Stimulated activated CD4-positive, alpha-beta T cell treated with anti-CD3 and anti-CD28 coated beads, Interleukin-12 subunit alpha, Interleukin-12 subunit beta, amount 100 ng/mL, for 48 hours (primary cell): ENCODE measurements at regions not wholly inside any gene's neighbourhood (a gene's known extent, or its start where the extent isn't known, plus 50 kb on each side); places are given as distances from the start of the nearest gene placed in this dataset.

ENCODE experiments used
- DNase-seq, 3 donors: peaks; one replicate each; pipeline ENCODE4 v3.0.0-alpha.2; 2020; ENCODE audit warnings: low read depth in 2 of 3, low spot score in 1 of 3

DNA sequence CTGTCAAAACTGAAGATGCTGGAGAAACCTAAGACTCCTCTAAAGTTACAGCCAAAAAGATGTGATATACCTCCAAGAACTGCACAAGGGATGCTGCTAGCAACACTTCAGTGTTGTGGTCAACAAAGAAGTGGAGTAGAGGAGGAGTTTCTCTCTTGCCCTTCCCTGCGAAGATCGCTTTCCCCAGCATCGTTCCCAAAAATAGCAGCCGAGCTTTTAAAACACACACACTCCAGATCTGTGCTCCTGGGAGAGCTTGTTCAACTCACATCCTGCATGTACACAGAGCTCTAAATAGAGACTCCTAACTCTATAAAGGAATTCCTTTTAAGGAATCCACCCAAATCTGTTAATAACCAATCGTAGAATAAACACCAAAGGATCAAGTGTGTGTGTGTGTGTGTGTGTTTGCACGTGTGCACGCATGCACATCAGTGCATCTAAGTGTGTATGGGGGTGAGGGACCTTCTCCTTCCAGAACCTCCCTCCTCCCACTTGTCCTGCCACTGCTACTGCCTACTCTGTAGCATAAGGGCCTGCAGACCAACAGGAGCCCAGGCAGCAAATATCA, 58.5 kb downstream of the PSMG1 start:
- DNase-seq: no peak

DNA sequence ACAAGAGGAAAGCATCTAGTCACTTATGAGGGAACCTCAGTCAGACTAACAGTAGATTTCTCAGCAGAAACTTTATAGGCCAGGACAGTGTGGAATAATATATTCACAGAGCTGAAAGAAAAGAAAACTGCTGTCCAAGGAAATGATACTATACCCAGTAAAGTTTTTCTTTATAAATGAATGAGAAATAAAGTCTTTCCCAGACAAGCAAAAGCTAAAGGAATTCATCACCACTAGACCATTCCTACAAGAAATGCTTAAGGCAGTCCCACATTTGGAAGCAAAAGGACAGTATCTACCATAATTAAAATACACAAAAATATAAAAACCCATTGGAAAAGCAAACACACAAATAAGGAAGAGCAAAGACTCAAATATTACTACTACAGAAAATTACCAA, 59.9 kb downstream of the PSMG1 start:
- DNase-seq: no peak

- DNase-seq: no peak
Measured at GRCh38 chr21:39121600-39122355, 61.5 kb downstream of the PSMG1 start.

DNA sequence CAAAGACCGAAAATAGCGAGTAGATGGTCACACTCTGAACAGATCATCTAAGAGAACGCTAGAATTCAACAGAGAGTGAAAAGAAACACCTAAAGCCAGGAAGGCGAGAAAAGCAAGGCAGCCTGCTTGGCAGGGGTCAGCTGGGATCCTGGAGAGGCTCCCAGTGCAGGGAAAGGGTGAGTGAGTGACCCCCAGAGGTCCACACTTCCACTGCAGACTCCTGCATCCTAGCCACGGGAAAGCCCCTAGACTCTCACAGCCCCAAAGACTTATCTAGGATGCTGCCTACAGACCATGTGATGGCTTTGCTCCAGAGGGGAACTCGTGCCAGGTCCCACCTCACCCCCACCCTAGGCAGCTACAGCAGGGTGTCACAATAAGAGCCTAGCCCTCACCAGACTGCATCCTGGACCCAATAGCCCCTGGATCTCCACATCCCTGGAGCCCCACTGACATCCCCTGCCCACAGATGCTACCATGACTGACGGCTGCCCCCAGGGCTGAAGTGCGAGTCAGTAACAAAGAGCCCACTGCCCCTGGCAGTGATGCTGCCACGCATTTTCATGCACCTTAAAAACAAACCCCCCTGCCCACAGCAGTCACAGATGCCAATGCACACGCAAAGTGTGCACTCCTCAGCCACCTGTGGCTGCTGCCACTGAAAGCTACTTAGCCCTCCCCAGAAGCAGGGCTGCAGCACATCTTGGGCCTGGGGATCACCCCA, 62.2 kb downstream of the PSMG1 start:
- DNase-seq: no peak

DNA sequence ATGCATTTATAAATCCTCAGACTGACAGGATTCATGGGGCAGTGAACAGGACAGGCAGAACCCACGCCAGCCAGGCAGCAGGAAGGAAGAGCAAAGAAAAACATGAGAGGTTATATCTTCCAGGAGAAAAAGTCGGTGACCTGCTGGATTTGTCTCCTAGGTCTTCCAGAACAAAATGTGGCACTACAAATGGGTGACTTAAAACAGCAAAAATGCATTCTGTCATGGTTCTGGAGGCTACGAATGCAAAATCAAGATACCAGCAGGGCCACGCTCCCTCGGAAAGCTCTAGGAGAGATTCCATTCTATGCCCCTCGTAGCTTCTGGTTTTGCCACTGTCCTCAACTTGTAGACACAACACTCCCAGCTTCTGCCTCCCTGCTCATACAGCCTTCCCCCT, 63.4 kb downstream of the PSMG1 start:
- DNase-seq: no peak

GRCh38 chr21:39118604-39119215, 64.5 kb downstream of the PSMG1 start:
- no peak for DNase-seq

- no peak for DNase-seq
Measured at GRCh38 chr21:39118061-39118460, 65.2 kb downstream of the PSMG1 start.

GRCh38 chr21:39117440-39117970, 65.7 kb downstream of the PSMG1 start:
- DNase-seq: no peak

GRCh38 chr21:39116761-39117439, 66.4 kb downstream of the PSMG1 start:
- no peak for DNase-seq

DNA sequence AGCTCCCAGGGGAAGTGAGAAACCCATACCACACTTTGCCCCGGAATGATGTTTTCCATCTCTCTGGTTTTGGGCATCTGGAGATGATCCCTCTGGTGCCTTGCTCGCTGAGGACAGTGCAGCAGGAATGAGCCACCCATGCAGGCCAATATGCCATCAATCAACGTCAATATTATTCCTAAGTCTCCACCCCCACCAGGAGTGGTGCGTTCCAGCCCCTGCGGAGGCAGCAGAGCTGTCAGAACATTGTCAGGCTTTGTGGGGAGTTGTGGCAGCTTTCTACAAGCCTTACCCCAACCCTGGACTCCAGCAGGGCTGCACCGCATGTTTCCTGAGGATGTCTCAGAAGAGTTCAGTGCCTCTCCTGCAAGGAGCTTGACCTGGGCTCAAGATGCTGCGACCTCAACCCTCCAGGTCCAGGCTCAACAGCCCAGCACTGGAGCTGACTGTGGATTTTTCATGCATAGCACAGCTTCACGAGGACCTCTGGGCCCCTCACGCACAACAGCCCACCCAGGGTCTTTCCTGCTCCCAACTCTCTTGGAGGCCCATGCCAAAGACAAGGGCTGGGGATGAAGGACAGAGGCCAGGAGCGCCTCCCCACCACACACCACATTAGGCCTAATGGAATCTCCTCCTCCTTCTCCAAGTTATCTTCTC, 67.5 kb downstream of the PSMG1 start:
- no peak for DNase-seq

GRCh38 chr21:39114871-39115575, 68.2 kb downstream of the PSMG1 start:
- no peak for DNase-seq

DNA sequence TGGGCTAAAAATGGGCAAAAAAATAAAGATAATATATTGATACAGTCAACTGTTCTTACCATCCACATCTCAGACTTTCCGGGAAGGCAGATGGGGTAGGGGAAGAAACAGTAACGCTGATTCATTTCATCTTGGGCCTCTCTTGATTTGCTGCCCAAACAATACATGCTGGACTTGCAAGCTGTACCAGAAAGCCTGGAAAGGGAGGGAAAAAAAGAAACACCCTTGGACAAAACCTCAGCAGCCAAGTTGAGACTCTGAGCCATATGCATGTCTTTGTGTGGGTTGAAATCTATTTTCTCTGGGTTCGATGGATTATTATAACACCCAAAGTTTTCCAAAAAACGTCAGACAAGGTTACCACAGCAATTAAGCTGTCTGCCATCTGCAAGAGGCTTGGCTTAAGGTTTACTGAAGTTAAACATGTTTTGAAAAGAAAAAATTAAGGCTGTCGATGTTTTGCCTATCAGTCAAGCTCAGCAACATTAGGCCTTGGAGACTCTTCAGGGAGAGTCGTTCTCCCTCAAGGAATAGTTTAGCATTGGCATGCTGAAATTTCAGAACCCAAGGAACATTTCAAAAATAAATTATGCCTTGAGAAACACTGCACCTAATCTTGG, 71.2 kb downstream of the PSMG1 start:
- no peak for DNase-seq

- DNase-seq: no peak
Measured at GRCh38 chr21:39110431-39110830, 72.8 kb downstream of the PSMG1 start.

DNA sequence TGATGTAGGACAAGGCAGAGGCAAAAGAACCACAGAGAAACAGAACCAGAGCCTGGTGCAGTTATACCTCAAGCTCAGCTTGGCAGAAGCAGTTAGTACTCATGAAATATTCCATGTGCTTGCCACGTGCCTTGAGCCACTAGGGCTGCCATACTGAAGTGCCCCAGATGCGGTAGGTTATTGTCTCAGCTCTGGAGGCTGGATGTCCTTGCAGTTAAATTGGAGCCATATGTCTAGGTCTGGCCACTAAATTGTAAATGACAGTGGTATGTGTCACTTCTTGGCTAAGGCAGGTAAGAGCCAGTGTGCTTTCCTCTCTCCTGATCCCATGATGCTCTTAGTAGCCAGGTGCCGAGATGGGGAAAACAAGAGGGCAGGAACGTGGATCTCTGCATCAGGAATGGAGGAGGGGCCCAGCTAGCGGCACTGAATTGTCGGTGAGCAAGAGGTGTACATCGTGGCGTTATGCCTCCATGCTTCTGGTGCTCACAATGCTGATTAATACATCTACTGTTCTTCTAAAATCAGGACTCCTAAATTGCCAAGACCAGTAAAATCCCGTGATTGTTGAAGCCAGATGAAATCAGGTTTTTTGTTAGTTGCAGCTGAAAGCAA, 73.5 kb downstream of the PSMG1 start:
- no peak for DNase-seq

- DNase-seq: no peak
Measured at GRCh38 chr21:39109163-39109530, 74.1 kb downstream of the PSMG1 start.

DNA sequence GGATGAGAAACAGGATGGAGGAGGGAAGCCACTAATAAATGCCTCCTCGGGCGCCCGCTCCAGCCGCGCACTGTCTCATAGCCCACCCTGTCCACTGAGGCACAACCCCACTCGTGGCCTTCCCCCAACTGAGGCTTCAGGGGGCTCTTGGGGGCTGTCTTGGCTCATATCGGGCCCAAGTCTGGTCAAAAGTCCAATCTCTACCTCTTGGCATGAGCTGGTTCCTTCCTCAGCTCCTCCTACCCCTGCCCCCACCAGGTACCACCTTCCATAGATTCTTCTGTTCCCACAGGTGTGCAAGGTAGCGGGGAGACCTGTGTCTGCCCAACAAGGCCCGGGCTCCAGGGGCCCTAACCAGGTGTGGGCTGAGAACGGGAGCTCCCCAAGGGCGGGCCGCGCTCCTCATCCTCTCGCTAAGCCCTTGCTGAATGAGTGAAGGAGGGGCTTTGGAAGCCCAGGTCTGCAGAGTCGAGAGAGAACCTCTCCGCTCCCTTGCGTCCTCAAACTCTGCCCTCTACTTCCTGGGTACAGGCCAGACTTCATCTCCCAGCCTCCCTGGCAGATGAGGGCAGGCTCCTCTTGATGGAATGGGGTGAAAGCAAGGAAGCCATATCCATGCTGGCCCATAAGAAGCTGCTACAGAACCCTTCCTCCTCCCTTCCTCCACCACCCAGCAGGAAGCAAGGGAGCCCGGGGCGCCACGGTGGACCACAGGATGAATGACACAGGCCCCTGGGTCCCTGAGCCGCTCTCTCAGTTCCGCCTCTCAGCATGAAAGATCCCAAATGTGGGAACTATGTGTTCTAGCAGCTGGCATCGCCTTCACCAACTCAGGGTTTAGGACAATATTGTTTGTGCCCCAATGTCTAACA, 74.7 kb downstream of the PSMG1 start:
- no peak for DNase-seq

GRCh38 chr21:39107739-39108138, 75.5 kb downstream of the PSMG1 start:
- no peak for DNase-seq

- DNase-seq: no peak
Measured at GRCh38 chr21:39106881-39107462, 76.3 kb downstream of the PSMG1 start.
